Mammary epithelial cell (primary cell): ENCODE measurements at regions not wholly inside any gene's neighbourhood (a gene's known extent, or its start where the extent isn't known, plus 50 kb on each side); places are given as distances from the start of the nearest gene placed in this dataset.

Experiments used
- EZH2 ChIP-seq: IDR thresholded peaks from 2 replicates; pipeline ENCODE4 v1.6.1; 2012; ENCODE audit warnings: low read length, inconsistent platforms, borderline replicate concordance
- TF ChIP-seq, protein P1 (sequence below), 2 donors: IDR thresholded peaks in 1 of 2; conservative IDR thresholded peaks in 1 of 2; 2 replicates each; pipeline ENCODE4 v1.5.1; 2011 to 2012; ENCODE audit warnings: inconsistent platforms in 2 of 2, low read length in 2 of 2, mild to moderate bottlenecking in 2 of 2, control low read depth in 1 of 2, low read depth in 1 of 2; ENCODE audit not compliant: insufficient read depth in 1 of 2; ENCODE audit errors: extremely low read depth in 1 of 2

DNA sequence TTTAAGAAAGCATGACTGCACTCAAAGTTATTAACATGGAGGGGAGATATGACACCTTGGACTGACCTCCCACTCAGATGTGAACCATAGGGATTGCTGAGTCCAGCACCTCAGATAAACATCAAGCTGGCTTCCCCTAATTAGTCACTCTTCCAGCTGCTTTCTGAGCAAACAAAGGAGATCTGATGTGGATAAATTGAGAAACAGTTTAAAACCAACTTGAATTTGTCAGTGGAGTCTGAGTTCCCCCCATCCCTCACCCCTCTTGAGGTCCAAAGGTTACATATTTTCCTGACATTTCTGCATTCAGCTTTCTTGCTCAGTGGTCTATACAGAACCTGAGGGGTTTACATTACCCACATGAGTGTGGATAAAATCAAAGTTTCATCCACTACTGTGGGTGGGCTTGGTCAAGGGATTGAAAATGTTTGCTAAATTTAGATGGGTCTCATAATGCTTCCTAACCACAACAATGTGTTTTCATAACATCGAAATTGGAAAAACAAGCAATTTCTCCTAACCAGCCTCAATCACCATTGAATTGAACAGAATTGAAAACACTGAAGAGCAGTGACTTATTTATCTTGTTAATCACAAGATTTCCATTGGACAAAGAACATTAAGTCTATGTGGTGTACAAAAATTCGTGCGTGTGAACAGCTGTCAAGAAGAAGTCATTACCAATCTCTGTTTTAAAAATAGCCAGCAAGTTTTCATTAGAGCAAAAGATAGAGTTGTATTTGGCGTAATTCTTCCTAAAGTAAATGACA is 292.3 kb downstream of the METTL15 start:
- TF ChIP-seq, protein P1, sequence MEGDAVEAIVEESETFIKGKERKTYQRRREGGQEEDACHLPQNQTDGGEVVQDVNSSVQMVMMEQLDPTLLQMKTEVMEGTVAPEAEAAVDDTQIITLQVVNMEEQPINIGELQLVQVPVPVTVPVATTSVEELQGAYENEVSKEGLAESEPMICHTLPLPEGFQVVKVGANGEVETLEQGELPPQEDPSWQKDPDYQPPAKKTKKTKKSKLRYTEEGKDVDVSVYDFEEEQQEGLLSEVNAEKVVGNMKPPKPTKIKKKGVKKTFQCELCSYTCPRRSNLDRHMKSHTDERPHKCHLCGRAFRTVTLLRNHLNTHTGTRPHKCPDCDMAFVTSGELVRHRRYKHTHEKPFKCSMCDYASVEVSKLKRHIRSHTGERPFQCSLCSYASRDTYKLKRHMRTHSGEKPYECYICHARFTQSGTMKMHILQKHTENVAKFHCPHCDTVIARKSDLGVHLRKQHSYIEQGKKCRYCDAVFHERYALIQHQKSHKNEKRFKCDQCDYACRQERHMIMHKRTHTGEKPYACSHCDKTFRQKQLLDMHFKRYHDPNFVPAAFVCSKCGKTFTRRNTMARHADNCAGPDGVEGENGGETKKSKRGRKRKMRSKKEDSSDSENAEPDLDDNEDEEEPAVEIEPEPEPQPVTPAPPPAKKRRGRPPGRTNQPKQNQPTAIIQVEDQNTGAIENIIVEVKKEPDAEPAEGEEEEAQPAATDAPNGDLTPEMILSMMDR (conservative IDR thresholded peaks at IDR 0.05 in 1 of 2, IDR thresholded peaks at IDR 0.05 in 1 of 2; ENCODE audit: extremely low read depth in 1 of 2, insufficient read depth in 1 of 2, low read depth in 1 of 2, low read length in 2 of 2), result no peak
- TF ChIP-seq EZH2, result no peak
